ENCODE measurements at regions not wholly inside any gene's neighbourhood (a gene's known extent, or its start where the extent isn't known, plus 50 kb on each side); places are given as distances from the start of the nearest gene placed in this dataset.

GRCh38 chrX:97666890-97667289, 783.2 kb downstream of the RPA4 start:
- in situ Hi-C loops (cut with HindIII; ENCODE audit: low pct_unique_long_range_greater_than_20kb, low sequenced_read_pairs) = no loop called here
- DNase-seq (ENCODE audit: low read depth in 1 of 2, low spot score in 1 of 2) = no peak
- TF ChIP-seq JUND (IDR thresholded peaks at IDR 0.05; ENCODE audit: low read depth) = no peak

- in situ Hi-C loops (cut with HindIII; ENCODE audit: low pct_unique_long_range_greater_than_20kb, low sequenced_read_pairs) = no loop called here
- DNase-seq (ENCODE audit: low read depth in 1 of 2, low spot score in 1 of 2) = no peak
- no peak for TF ChIP-seq JUND (IDR thresholded peaks at IDR 0.05; ENCODE audit: low read depth)
Measured at GRCh38 chrX:97668126-97668525, 784.4 kb downstream of the RPA4 start.

GRCh38 chrX:97672138-97672537, 788.4 kb downstream of the RPA4 start:
- no peak for TF ChIP-seq JUND (IDR thresholded peaks at IDR 0.05; ENCODE audit: low read depth)
- DNase-seq (ENCODE audit: low read depth in 1 of 2, low spot score in 1 of 2) = no peak
- in situ Hi-C loops (cut with HindIII; ENCODE audit: low pct_unique_long_range_greater_than_20kb, low sequenced_read_pairs) = no loop called here

GRCh38 chrX:97672608-97673007, 788.9 kb downstream of the RPA4 start:
- in situ Hi-C loops (cut with HindIII; ENCODE audit: low pct_unique_long_range_greater_than_20kb, low sequenced_read_pairs) = no loop called here
- no peak for DNase-seq (ENCODE audit: low read depth in 1 of 2, low spot score in 1 of 2)
- TF ChIP-seq JUND (IDR thresholded peaks at IDR 0.05; ENCODE audit: low read depth) = no peak

DNA sequence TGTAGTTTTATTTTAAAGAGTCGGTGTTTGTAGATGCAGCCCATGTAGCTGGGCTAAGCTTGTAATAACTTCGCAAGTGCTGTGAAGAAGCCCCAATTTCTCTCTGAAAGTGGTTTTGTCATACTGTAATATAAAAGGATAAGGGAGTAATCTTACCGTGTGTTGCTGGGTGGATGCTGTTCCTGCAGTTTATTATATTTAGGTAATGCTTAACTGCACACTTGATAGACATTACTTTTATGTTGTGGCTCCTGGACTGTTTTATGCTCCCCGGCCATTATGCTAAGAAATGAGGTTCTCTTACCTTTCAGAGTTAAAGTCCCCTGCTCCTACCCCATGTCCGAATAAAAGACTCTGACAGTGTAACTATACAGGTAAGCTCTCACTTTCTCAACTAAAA, 789.4 kb downstream of the RPA4 start:
- in situ Hi-C loops (cut with HindIII; ENCODE audit: low pct_unique_long_range_greater_than_20kb, low sequenced_read_pairs) = no loop called here
- no peak for TF ChIP-seq JUND (IDR thresholded peaks at IDR 0.05; ENCODE audit: low read depth)
- no peak for DNase-seq (ENCODE audit: low read depth in 1 of 2, low spot score in 1 of 2)

GRCh38 chrX:97682991-97683840, 799.5 kb downstream of the RPA4 start:
- TF ChIP-seq JUND (IDR thresholded peaks at IDR 0.05; ENCODE audit: low read depth) = no peak
- DNase-seq (ENCODE audit: low read depth in 1 of 2, low spot score in 1 of 2) = no peak
- in situ Hi-C loops (cut with HindIII; ENCODE audit: low pct_unique_long_range_greater_than_20kb, low sequenced_read_pairs) = no loop called here

- in situ Hi-C loops (cut with HindIII; ENCODE audit: low pct_unique_long_range_greater_than_20kb, low sequenced_read_pairs) = no loop called here
- TF ChIP-seq JUND (IDR thresholded peaks at IDR 0.05; ENCODE audit: low read depth) = no peak
- peak in 1 of 2 experiments; percentile 47 for DNase-seq (ENCODE audit: low read depth in 1 of 2, low spot score in 1 of 2)
Measured at GRCh38 chrX:97685753-97686152, 802.0 kb downstream of the RPA4 start.

DNA sequence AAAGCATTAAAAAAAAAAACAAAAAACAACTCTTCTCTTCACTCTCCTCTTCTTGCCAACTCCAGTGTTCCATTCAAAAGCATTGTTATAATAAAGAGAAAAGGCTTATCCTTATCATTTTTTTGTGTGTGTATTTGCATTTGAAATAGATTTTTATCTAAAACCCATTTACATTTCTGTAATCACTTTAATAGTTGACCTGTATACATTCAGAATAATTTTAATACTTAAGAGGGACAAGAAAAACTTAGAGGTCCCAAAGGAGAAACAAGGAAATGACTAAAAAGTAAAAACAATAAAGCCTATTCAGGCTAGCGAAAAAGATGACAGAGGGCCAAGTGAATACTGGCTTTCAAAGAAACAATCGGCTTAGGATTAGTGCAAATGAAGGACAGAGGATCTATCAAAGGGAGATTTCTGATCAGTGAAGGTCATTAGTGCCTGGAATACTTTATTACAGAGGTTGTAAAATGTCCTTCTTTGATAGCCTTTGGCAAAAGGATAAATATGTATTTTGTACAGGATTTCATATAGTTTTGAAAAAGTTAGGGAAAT, 808.3 kb downstream of the RPA4 start:
- TF ChIP-seq JUND (IDR thresholded peaks at IDR 0.05; ENCODE audit: low read depth) = no peak
- in situ Hi-C loops (cut with HindIII; ENCODE audit: low pct_unique_long_range_greater_than_20kb, low sequenced_read_pairs) = no loop called here
- DNase-seq (ENCODE audit: low read depth in 1 of 2, low spot score in 1 of 2) = no peak

DNA sequence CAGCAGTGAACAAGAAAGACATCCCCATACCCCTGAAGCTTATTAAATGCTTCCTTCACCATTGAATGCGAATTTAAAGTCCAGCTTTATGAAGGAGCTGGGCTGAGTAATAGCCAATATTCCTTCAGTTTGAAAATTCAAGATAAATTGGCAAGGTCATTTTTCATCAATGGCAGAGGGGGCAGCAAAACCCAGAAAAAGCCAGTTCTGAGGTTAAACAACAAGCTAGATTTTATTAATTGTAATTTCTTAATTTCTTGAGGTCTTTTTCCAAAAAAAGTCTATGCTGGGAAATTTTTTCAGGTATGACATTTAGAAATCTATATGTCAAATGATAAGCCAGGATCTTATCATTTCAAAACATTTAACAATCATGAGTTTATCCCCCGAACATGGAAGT, 808.9 kb downstream of the RPA4 start:
- in situ Hi-C loops (cut with HindIII; ENCODE audit: low pct_unique_long_range_greater_than_20kb, low sequenced_read_pairs) = no loop called here
- no peak for TF ChIP-seq JUND (IDR thresholded peaks at IDR 0.05; ENCODE audit: low read depth)

GRCh38 chrX:97700547-97700946, 816.8 kb downstream of the RPA4 start:
- DNase-seq (ENCODE audit: low read depth in 1 of 2, low spot score in 1 of 2) = no peak
- no peak for TF ChIP-seq JUND (IDR thresholded peaks at IDR 0.05; ENCODE audit: low read depth)
- in situ Hi-C loops (cut with HindIII; ENCODE audit: low pct_unique_long_range_greater_than_20kb, low sequenced_read_pairs) = no loop called here

More for the DNA sequence above, 808.9 kb downstream of the RPA4 start:
- DNase-seq (ENCODE audit: low read depth in 1 of 2, low spot score in 1 of 2) = no peak

- DNase-seq (ENCODE audit: low read depth in 1 of 2, low spot score in 1 of 2) = no peak
- TF ChIP-seq JUND (IDR thresholded peaks at IDR 0.05; ENCODE audit: low read depth) = no peak
- in situ Hi-C loops (cut with HindIII; ENCODE audit: low pct_unique_long_range_greater_than_20kb, low sequenced_read_pairs) = no loop called here
Measured at GRCh38 chrX:97704474-97704873, 820.8 kb downstream of the RPA4 start.

DNA sequence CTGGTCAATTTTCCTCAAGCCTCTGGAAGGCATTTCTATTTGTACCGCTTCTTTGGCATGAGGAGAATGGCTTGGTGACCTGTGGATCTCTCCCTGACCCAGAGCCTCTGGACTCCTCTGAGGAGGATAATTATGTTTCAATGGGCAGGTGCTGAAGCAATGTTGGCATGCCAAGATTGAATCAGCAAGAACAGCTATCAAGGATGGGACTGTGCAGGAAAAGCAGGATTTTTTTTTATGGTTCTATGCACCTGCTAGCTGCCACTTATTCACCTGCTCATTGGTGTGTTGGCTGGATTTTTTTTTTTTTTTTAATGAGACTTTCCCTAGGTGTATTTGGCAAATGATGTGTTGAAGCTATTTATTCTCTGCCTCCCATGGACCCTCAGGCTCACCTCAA, 821.2 kb downstream of the RPA4 start:
- TF ChIP-seq JUND (IDR thresholded peaks at IDR 0.05; ENCODE audit: low read depth) = no peak
- no peak for DNase-seq (ENCODE audit: low read depth in 1 of 2, low spot score in 1 of 2)
- in situ Hi-C loops (cut with HindIII; ENCODE audit: low pct_unique_long_range_greater_than_20kb, low sequenced_read_pairs) = no loop called here

- no peak for TF ChIP-seq JUND (IDR thresholded peaks at IDR 0.05; ENCODE audit: low read depth)
- no peak for DNase-seq (ENCODE audit: low read depth in 1 of 2, low spot score in 1 of 2)
- in situ Hi-C loops (cut with HindIII; ENCODE audit: low pct_unique_long_range_greater_than_20kb, low sequenced_read_pairs) = no loop called here
Measured at GRCh38 chrX:97705936-97706335, 822.2 kb downstream of the RPA4 start.

Data from T47D (cell line).